ENCODE measurements at regions not wholly inside any gene's neighbourhood (a gene's known extent, or its start where the extent isn't known, plus 50 kb on each side); places are given as distances from the start of the nearest gene placed in this dataset.

- TF ChIP-seq ZNF565 (CRISPR knock-in tag; conservative IDR thresholded peaks at IDR 0.05; ENCODE audit: low read depth) (no peak), GLIS3 (CRISPR knock-in tag; IDR thresholded peaks at IDR 0.05) (no peak), ZC3H10 (CRISPR knock-in tag; IDR thresholded peaks at IDR 0.05) (no peak), ZFP30 (CRISPR knock-in tag; IDR thresholded peaks at IDR 0.05) (no peak), ZNF70 (CRISPR knock-in tag; IDR thresholded peaks at IDR 0.05) (no peak), SNAI2 (CRISPR knock-in tag; IDR thresholded peaks at IDR 0.05) (no peak), ZFP3 (CRISPR knock-in tag; IDR thresholded peaks at IDR 0.05) (no peak)
Observed at GRCh38 chr12:97386133-97386581, 76.4 kb upstream of the RMST start.

Measured in SK-N-SH treated with all-trans-retinoic acid at 6 μM for 48 hours (cell line).